ENCODE measurements at regions not wholly inside any gene's neighbourhood (a gene's known extent, or its start where the extent isn't known, plus 50 kb on each side); places are given as distances from the start of the nearest gene placed in this dataset.

DNA sequence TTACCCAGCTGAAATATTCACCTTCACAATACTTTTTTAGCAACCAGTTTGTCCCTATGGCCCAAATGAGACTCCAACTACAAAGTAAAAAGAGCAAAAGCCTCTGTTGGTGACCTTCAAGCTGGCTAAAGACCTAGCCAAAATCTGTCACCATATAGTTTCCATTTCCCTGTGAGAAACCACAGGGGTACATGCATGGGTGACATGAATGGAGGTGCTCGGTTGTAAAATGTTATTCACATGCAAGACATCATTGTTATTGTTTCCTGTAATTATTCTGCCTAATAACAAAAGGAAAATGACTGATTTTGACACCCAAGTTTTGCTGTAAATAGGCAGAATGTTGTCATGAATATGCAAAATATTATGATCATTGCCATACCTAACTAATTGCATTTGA is 285.3 kb downstream of the ZNF608 start:
- Mint-ChIP-seq H3K36me3 (no peaks in the 10 kb centered on the region), H3K4me3 (no peak overlapping the region), H3K27me3 (no peaks in the 10 kb centered on the region), H3K9me3 (no peaks in the 10 kb centered on the region), H3K27ac (no peak overlapping the region), H3K4me1 (no peaks in the 10 kb centered on the region)
- DNase-seq (no peak), ATAC-seq (ENCODE audit: low read depth) (no peak)
- POLR2A ChIA-PET = no interaction called here

- Mint-ChIP-seq H3K4me3 (no peak overlapping the region), H3K27ac (no peak overlapping the region), H3K9me3 (no peaks in the 10 kb centered on the region), H3K27me3 (peaks cover 2% of the 10 kb centered on the region), H3K4me1 (no peaks in the 10 kb centered on the region), H3K36me3 (no peaks in the 10 kb centered on the region)
- no peak for ATAC-seq (ENCODE audit: low read depth)
- DNase-seq = no peak
- POLR2A ChIA-PET = no interaction called here
Observed at GRCh38 chr5:124460642-124461041, 285.8 kb downstream of the ZNF608 start.

- Mint-ChIP-seq H3K9me3 (no peaks in the 10 kb centered on the region), H3K4me1 (no peaks in the 10 kb centered on the region), H3K27ac (no peak overlapping the region), H3K4me3 (no peak overlapping the region), H3K36me3 (no peaks in the 10 kb centered on the region), H3K27me3 (peaks cover 3% of the 10 kb centered on the region)
- DNase-seq (no peak), ATAC-seq (ENCODE audit: low read depth) (no peak)
- POLR2A ChIA-PET = no interaction called here
Observed at GRCh38 chr5:124459984-124460383, 286.5 kb downstream of the ZNF608 start.

- ATAC-seq (ENCODE audit: low read depth) (no peak), DNase-seq (no peak)
- no peaks in the 10 kb centered on the region for H3K36me3 Mint-ChIP-seq
- H3K4me1 Mint-ChIP-seq = peaks cover 3% of the 10 kb centered on the region
- H3K9me3 Mint-ChIP-seq = no peaks in the 10 kb centered on the region
- POLR2A ChIA-PET = no interaction called here
- no peak overlapping the region for H3K27ac Mint-ChIP-seq
- no peak overlapping the region for H3K4me3 Mint-ChIP-seq
- H3K27me3 Mint-ChIP-seq = peaks cover 3% of the 10 kb centered on the region
Observed at GRCh38 chr5:124457901-124458300, 288.5 kb downstream of the ZNF608 start.

- Mint-ChIP-seq H3K36me3 (no peaks in the 10 kb centered on the region), H3K9me3 (no peaks in the 10 kb centered on the region), H3K27me3 (peaks cover 3% of the 10 kb centered on the region), H3K27ac (no peak overlapping the region), H3K4me1 (peaks cover 3% of the 10 kb centered on the region), H3K4me3 (no peak overlapping the region)
- DNase-seq (no peak), ATAC-seq (ENCODE audit: low read depth) (no peak)
- POLR2A ChIA-PET = no interaction called here
Observed at GRCh38 chr5:124457101-124457500, 289.3 kb downstream of the ZNF608 start.

GRCh38 chr5:124456249-124456648 is 290.2 kb downstream of the ZNF608 start:
- no peak overlapping the region for H3K27ac Mint-ChIP-seq
- POLR2A ChIA-PET = no interaction called here
- no peaks in the 10 kb centered on the region for H3K36me3 Mint-ChIP-seq
- ATAC-seq (ENCODE audit: low read depth) = no peak
- H3K27me3 Mint-ChIP-seq = peaks cover 3% of the 10 kb centered on the region
- peaks cover 3% of the 10 kb centered on the region for H3K4me1 Mint-ChIP-seq
- no peak for DNase-seq
- H3K9me3 Mint-ChIP-seq = no peaks in the 10 kb centered on the region
- no peak overlapping the region for H3K4me3 Mint-ChIP-seq

DNA sequence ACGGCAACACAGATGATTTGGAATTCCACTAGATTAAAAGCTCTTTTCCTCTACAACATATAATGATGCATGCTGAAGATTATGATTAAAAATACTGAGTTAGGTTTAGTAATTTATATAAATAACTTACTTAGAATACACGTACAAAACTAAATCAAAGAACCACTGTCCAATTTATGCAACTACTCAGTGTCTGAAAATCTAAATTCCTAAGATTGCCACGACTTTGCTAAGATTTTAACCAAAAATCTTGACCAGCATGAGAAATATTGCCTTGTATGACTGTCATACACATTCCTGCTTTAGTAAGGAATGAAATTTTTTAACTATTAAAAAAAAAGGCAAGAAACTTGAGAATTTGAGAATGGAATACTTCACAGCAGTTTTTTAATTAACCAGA is 292.4 kb downstream of the ZNF608 start:
- H3K4me3 Mint-ChIP-seq = no peak overlapping the region
- ATAC-seq (ENCODE audit: low read depth) (no peak), DNase-seq (no peak)
- peaks cover 3% of the 10 kb centered on the region for H3K27me3 Mint-ChIP-seq
- POLR2A ChIA-PET = no interaction called here
- H3K36me3 Mint-ChIP-seq = no peaks in the 10 kb centered on the region
- H3K9me3 Mint-ChIP-seq = no peaks in the 10 kb centered on the region
- no peak overlapping the region for H3K27ac Mint-ChIP-seq
- peaks cover 3% of the 10 kb centered on the region for H3K4me1 Mint-ChIP-seq

DNA sequence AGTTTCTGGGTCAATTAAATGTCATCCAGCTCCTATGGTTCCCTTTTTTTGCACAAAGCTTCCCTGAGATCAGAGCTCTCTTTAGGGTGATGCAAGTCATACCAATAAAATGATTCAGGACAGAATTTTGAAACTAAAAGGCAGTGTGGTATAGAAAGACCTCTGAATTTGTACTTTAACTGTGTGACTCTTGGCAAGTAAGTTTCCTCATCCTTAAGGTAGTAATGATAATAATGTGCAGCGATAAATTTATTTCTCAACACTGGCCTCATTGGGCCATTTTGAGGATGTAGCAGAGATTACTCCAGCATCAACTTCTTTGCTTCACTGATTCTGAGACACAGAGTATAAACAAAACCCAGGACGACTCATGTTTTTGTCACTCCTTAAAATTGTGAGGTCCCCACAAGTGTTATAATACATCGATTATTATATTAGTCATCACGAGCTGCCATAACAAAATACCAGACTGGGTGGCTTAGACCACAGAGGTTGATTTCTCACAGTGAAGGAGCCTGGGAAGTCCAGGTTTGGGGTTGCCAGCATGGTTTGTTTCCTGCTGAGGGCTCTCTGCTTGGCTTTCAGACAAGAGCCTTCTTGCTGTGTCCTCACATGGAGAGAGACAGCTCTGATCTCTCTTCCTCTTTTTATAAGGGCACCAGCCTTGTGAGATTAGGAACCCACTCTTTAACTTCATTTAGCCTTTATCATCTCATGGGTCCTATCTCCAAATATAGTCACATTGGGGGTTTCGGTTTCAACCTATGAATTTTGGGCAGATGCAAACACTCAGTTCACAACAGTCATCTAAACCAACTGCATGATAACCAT is 293.0 kb downstream of the ZNF608 start:
- no peaks in the 10 kb centered on the region for H3K9me3 Mint-ChIP-seq
- H3K36me3 Mint-ChIP-seq = no peaks in the 10 kb centered on the region
- ATAC-seq (ENCODE audit: low read depth) (no peak), DNase-seq (no peak)
- H3K27ac Mint-ChIP-seq = no peak overlapping the region
- no peak overlapping the region for H3K4me3 Mint-ChIP-seq
- peaks cover 3% of the 10 kb centered on the region for H3K27me3 Mint-ChIP-seq
- H3K4me1 Mint-ChIP-seq = peaks cover 3% of the 10 kb centered on the region
- POLR2A ChIA-PET = no interaction called here

- DNase-seq (no peak), ATAC-seq (ENCODE audit: low read depth) (no peak)
- POLR2A ChIA-PET = no interaction called here
- H3K27ac Mint-ChIP-seq = no peak overlapping the region
- no peaks in the 10 kb centered on the region for H3K9me3 Mint-ChIP-seq
- H3K27me3 Mint-ChIP-seq = peaks cover 3% of the 10 kb centered on the region
- peaks cover 3% of the 10 kb centered on the region for H3K4me1 Mint-ChIP-seq
- H3K4me3 Mint-ChIP-seq = no peak overlapping the region
- no peaks in the 10 kb centered on the region for H3K36me3 Mint-ChIP-seq
Observed at GRCh38 chr5:124452412-124452811, 294.0 kb downstream of the ZNF608 start.

DNA sequence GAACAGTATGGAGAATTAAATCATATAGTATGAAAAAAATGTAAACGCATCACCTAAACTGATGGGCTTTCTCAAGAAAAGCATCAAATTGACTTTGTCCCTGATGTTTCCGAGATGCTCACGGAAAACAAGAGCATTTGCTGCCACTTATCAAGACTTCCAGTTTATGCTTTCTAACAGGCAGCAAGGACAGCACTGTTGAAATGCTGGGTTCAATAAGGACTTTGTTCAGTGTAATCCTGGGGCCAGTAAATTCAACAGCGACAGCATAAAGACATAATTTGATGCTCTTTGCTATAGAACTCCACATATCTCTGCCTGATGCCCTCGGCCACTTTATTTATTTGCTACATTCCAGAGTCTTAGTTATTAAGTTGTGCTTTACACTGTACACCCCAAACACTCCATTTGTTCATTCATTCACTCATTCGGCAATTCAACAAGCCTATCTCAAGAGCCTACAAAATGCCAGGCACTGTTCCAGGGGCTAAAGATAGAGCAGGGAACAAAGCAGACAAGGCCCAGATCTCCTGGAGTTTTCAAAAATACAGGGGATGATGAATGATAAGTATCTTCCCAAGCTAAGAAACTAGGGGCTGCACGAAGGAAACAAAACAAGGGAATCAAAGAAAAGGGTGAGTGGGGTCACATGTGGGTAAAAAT is 294.6 kb downstream of the ZNF608 start:
- no peak overlapping the region for H3K27ac Mint-ChIP-seq
- ATAC-seq (ENCODE audit: low read depth) = no peak
- no peak overlapping the region for H3K4me3 Mint-ChIP-seq

GRCh38 chr5:124446120-124446519 is 300.3 kb downstream of the ZNF608 start:
- ATAC-seq (ENCODE audit: low read depth) = no peak
- H3K27ac Mint-ChIP-seq = no peak overlapping the region
- POLR2A ChIA-PET = no interaction called here
- H3K27me3 Mint-ChIP-seq = no peaks in the 10 kb centered on the region
- no peaks in the 10 kb centered on the region for H3K9me3 Mint-ChIP-seq
- DNase-seq = no peak
- H3K36me3 Mint-ChIP-seq = no peaks in the 10 kb centered on the region
- no peaks in the 10 kb centered on the region for H3K4me1 Mint-ChIP-seq
- H3K4me3 Mint-ChIP-seq = no peak overlapping the region

More for the DNA sequence above, 294.6 kb downstream of the ZNF608 start:
- Mint-ChIP-seq H3K36me3 (no peaks in the 10 kb centered on the region), H3K27me3 (peaks cover 3% of the 10 kb centered on the region), H3K9me3 (no peaks in the 10 kb centered on the region), H3K4me1 (peaks cover 3% of the 10 kb centered on the region)
- no peak for DNase-seq
- POLR2A ChIA-PET = no interaction called here

DNA sequence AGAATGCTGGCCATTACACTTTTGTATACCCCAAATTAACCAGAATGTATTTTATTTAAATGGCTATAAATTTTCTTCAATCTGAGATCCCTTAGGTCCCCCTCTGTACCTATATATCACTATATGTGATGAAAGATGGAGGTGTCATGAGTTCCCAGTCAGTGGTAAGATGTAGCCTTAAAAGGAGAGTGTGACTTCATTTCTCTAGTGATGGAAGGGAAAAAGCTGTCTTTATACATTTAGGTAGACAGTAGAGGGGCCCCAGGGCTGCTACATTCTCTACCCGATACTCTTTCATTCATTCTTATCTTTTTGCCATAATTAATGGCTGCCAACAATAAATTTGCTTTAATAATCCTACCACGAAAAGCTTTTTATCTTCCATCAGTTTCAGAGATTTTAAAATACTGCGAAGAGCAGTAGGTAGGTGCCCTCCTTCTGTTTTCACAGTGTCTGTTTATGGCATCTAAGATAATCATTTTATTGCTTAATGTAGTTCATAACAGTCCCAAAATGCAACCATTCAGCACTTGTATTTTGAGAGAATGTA is 301.3 kb downstream of the ZNF608 start:
- Mint-ChIP-seq H3K36me3 (no peaks in the 10 kb centered on the region), H3K9me3 (no peaks in the 10 kb centered on the region), H3K27ac (no peak overlapping the region), H3K4me3 (no peak overlapping the region), H3K4me1 (no peaks in the 10 kb centered on the region), H3K27me3 (no peaks in the 10 kb centered on the region)
- DNase-seq = no peak
- no peak for ATAC-seq (ENCODE audit: low read depth)
- POLR2A ChIA-PET = no interaction called here

DNA sequence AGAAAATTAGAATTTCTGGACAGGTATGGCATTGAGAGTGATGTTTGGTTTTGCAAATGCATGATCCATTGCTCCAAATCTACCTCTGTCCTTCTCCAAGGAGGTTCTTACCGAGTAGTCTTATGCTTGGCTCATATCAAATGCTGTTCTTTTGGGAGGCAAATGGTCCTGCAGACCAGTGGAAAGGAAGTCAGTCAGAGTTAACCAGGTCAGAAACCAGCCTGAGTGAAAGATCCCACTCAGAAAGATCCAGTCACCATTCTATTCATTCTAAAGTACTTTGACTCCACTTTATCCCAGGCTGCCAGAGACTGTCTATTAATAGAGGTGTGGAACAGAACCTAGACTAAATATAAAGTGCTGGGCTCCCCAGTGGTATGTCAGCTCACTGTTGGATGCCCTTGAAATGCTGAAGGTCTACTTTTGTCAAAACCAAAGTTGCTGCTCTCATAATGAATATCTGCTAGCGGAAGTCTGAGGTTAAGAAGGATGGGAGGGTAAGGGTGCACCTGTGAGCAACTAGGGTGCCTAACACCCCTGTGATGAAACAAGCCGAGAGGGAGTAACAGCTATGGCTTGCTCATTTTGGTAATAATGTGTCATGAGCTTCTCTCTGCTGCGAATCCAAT is 302.2 kb downstream of the ZNF608 start:
- no peaks in the 10 kb centered on the region for H3K9me3 Mint-ChIP-seq
- no peak overlapping the region for H3K27ac Mint-ChIP-seq
- POLR2A ChIA-PET = no interaction called here
- no peaks in the 10 kb centered on the region for H3K4me1 Mint-ChIP-seq
- no peaks in the 10 kb centered on the region for H3K27me3 Mint-ChIP-seq
- no peak for ATAC-seq (ENCODE audit: low read depth)
- no peaks in the 10 kb centered on the region for H3K36me3 Mint-ChIP-seq
- DNase-seq = no peak
- H3K4me3 Mint-ChIP-seq = no peak overlapping the region

- POLR2A ChIA-PET = no interaction called here
- DNase-seq (no peak), ATAC-seq (ENCODE audit: low read depth) (no peak)
- Mint-ChIP-seq H3K4me3 (no peak overlapping the region), H3K36me3 (no peaks in the 10 kb centered on the region), H3K9me3 (peaks cover 3% of the 10 kb centered on the region), H3K27ac (no peak overlapping the region), H3K27me3 (no peaks in the 10 kb centered on the region), H3K4me1 (no peaks in the 10 kb centered on the region)
Observed at GRCh38 chr5:124440471-124440870, 306.0 kb downstream of the ZNF608 start.

All from activated naive CD8-positive, alpha-beta T cell treated with anti-CD3 and anti-CD28 coated beads, Interleukin-2, amount 10 ng/mL, durations not matched to agents 7 days and 5 days (primary cell).